ENCODE measurements at regions not wholly inside any gene's neighbourhood (a gene's known extent, or its start where the extent isn't known, plus 50 kb on each side); places are given as distances from the start of the nearest gene placed in this dataset.

DNA sequence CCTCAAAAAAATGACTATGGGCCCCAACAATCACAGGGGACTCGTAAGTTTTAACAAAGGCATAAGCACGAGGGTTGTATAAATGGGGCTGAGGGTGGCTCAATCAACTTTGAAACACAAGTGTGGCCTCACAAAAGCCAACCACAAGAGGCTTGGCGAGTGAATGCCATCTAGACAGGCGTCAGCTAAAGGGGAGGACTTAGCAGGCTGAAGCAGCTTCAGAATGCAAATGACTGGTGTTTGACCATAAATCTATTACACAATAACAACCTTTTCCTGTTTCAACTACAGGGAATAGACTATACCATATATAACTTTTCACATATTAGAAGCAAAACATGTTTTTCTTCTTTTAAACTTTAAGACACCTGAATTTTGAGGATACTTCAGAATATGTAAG lies 777.9 kb downstream of the FSCB start:
- ChIA-PET POLR2A (ENCODE audit: unreplicated experiment) (no interaction called here), CTCF (no interaction called here)
- BruUV-seq (replicated peaks): no TSS peak
- H3K4me1 ChIP-seq (ENCODE audit: control insufficient read depth, insufficient read depth, low read length): no peaks in the 10 kb centered on the region
- no peak overlapping the region for H2AK9ac ChIP-seq (replicated peaks; ENCODE audit: low read depth, low read length, poor library complexity)
- no peak for ATAC-seq (ENCODE audit: low read depth)
- H3K14ac ChIP-seq (replicated peaks; ENCODE audit: low read depth, low read length): no peak overlapping the region
- TF ChIP-seq MXI1 (IDR thresholded peaks at IDR 0.05; ENCODE audit: borderline replicate concordance, low read depth, low read length): no peak
- TF ChIP-seq, protein P1, sequence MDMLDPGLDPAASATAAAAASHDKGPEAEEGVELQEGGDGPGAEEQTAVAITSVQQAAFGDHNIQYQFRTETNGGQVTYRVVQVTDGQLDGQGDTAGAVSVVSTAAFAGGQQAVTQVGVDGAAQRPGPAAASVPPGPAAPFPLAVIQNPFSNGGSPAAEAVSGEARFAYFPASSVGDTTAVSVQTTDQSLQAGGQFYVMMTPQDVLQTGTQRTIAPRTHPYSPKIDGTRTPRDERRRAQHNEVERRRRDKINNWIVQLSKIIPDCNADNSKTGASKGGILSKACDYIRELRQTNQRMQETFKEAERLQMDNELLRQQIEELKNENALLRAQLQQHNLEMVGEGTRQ (IDR thresholded peaks at IDR 0.05; ENCODE audit: low read depth, low read length): no peak
- no peak for TF ChIP-seq SMC3 (IDR thresholded peaks at IDR 0.05; ENCODE audit: low read depth, low read length)
- no peak for TF ChIP-seq MAFK (IDR thresholded peaks at IDR 0.05; ENCODE audit: low read depth, low read length)
- TF ChIP-seq BHLHE40 (IDR thresholded peaks at IDR 0.05; ENCODE audit: low read depth, low read length): no peak
- TF ChIP-seq RAD21 (IDR thresholded peaks at IDR 0.05; ENCODE audit: low read length): no peak
- TF ChIP-seq CTCF (conservative IDR thresholded peaks at IDR 0.05; ENCODE audit: low read depth, low read length): no peak
- TF ChIP-seq, protein P2, sequence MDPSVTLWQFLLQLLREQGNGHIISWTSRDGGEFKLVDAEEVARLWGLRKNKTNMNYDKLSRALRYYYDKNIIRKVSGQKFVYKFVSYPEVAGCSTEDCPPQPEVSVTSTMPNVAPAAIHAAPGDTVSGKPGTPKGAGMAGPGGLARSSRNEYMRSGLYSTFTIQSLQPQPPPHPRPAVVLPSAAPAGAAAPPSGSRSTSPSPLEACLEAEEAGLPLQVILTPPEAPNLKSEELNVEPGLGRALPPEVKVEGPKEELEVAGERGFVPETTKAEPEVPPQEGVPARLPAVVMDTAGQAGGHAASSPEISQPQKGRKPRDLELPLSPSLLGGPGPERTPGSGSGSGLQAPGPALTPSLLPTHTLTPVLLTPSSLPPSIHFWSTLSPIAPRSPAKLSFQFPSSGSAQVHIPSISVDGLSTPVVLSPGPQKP (IDR thresholded peaks at IDR 0.05; ENCODE audit: borderline replicate concordance, low read depth, low read length): no peak
- no peak for TF ChIP-seq NFE2L2 (IDR thresholded peaks at IDR 0.05; ENCODE audit: low read depth, low read length)
- TF ChIP-seq RCOR1 (IDR thresholded peaks at IDR 0.05; ENCODE audit: insufficient replicate concordance, low read length): no peak
- TF ChIP-seq POLR2A (IDR thresholded peaks at IDR 0.05; ENCODE audit: low read depth, low read length): no peak
- no peak for TF ChIP-seq CEBPB (IDR thresholded peaks at IDR 0.05; ENCODE audit: low read depth, low read length)
- no peak for TF ChIP-seq RFX5 (IDR thresholded peaks at IDR 0.05; ENCODE audit: low read depth, low read length)
- TF ChIP-seq MAZ (IDR thresholded peaks at IDR 0.05; ENCODE audit: borderline replicate concordance, low read depth, low read length): no peak
- TF ChIP-seq CHD1 (IDR thresholded peaks at IDR 0.05; ENCODE audit: low read depth, low read length): no peak
- TF ChIP-seq FOS (IDR thresholded peaks at IDR 0.05; ENCODE audit: low read depth, low read length): no peak
- no peak overlapping the region for H2BK20ac ChIP-seq (ENCODE audit: low read depth, low read length)
- no peaks in the 10 kb centered on the region for H3K27me3 ChIP-seq (ENCODE audit: control insufficient read depth, insufficient read depth, low read length)
- H3K56ac ChIP-seq (ENCODE audit: extremely low read depth, insufficient read depth, low read length): no peak overlapping the region
- no peak overlapping the region for H2BK15ac ChIP-seq (ENCODE audit: low read depth, low read length)
- no peak overlapping the region for H4K91ac ChIP-seq (ENCODE audit: insufficient read depth, low read depth, low read length)
- no peak overlapping the region for H3K18ac ChIP-seq (ENCODE audit: low read depth, low read length)
- H3K27ac ChIP-seq (ENCODE audit: insufficient read depth, low read length): no peak overlapping the region
- in situ Hi-C loops (cut with MboI; ENCODE audit: low sequenced_read_pairs): no loop called here
- H3K9me1 ChIP-seq (ENCODE audit: insufficient read depth, low read length): no peaks in the 10 kb centered on the region
- no peaks in the 10 kb centered on the region for H3K79me1 ChIP-seq (ENCODE audit: low read depth in 1 of 2, low read length in 2 of 2)
- H3K9ac ChIP-seq (ENCODE audit: low read depth, low read length): no peak overlapping the region
- H4K8ac ChIP-seq (ENCODE audit: low read depth in 2 of 2, low read length in 2 of 2): no peak overlapping the region
- no peak overlapping the region for H2AFZ ChIP-seq (replicated peaks; ENCODE audit: low read length, poor library complexity)
- H4K5ac ChIP-seq (ENCODE audit: low read depth, low read length): no peak overlapping the region
- peaks cover 3% of the 10 kb centered on the region; the same call in 1 of the 2 replicates for H3K9me3 ChIP-seq (ENCODE audit: control insufficient read depth, insufficient read depth, low read length)
- H2BK5ac ChIP-seq (ENCODE audit: low read depth, low read length, poor library complexity, severe bottlenecking): no peak overlapping the region
- no peak overlapping the region for H2BK120ac ChIP-seq (ENCODE audit: low read depth, low read length)
- no peak overlapping the region for H2AK5ac ChIP-seq (ENCODE audit: low read depth, low read length)
- dilution Hi-C loops (cut with HindIII; ENCODE audit: low sequenced_read_pairs, unreplicated experiment): no loop called here
- H3K23ac ChIP-seq (ENCODE audit: low read depth, low read length): no peak overlapping the region
- no peak overlapping the region for H3K4me3 ChIP-seq (ENCODE audit: insufficient read depth, low read depth, low read length)
- H3K4me2 ChIP-seq (ENCODE audit: low read depth, low read length): no peak overlapping the region
- no peak overlapping the region for H3K4ac ChIP-seq (ENCODE audit: low read depth, low read length)
- no peaks in the 10 kb centered on the region for H4K20me1 ChIP-seq (ENCODE audit: insufficient read depth, low read length)
- no peak for DNase-seq
- no peaks in the 10 kb centered on the region for H3K36me3 ChIP-seq (ENCODE audit: control insufficient read depth, insufficient read depth, low read length)
- intact Hi-C loops (cut with micrococcal nuclease): no loop called here
- no CpG with 5 or more reads among the region's 4 CpGs for WGBS, 2 experiments (ENCODE audit: extremely low coverage in 2 of 2, insufficient read length in 1 of 2)
